GM12892 (cell line): ENCODE measurements at regions not wholly inside any gene's neighbourhood (a gene's known extent, or its start where the extent isn't known, plus 50 kb on each side); places are given as distances from the start of the nearest gene placed in this dataset.

Experiments used
- POLR2A ChIP-seq: IDR thresholded peaks from 2 replicates; pipeline ENCODE4 v1.6.1; 2011; ENCODE audit warnings: low read depth, low read length, control low read depth
- POLR2AphosphoS5 ChIP-seq: IDR thresholded peaks from 2 replicates; pipeline ENCODE4 v1.6.1; 2011; ENCODE audit warnings: low read depth, low read length, control low read depth
- TAF1 ChIP-seq: IDR thresholded peaks from 2 replicates; pipeline ENCODE4 v1.6.1; 2011; ENCODE audit warnings: low read depth, mild to moderate bottlenecking, control low read depth, low read length, borderline replicate concordance

DNA sequence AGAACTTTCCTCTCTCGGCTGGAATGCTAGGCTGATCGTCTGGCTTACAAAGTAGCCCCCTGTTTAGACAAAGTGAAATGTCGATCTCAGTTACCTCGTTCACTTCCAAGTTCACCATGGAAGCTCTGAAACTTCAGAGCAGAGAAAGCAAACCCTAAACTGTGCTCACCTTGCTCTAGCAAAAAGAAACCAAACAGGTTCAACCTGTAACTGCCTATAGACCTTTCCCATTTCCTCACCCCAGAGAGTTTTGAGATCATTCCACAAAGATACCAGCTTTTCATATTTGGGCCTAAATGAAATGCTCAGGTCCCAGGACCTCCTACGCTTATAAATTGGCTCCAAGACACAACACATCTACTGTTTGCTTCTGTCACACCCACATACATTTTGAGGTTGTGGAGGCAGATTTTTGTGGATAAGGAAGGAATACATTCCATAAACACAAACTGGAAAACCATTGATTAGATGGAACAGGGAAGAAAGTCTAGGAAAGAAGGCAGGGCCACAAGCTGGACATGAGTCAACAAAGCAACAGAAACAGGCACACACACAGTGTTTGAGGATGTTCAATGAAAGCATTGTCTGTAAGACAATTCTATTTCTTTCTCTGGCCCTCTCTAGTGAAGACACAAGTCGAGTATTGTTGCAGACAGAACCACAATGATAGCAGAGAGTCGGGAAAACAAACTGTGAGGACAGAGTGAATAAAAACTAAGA is 52.8 kb upstream of the TGIF1 start:
- TF ChIP-seq TAF1 (no peak), POLR2A (no peak), POLR2AphosphoS5 (no peak)
